Thyroid gland (tissue), 4 donors: ENCODE measurements at regions not wholly inside any gene's neighbourhood (a gene's known extent, or its start where the extent isn't known, plus 50 kb on each side); places are given as distances from the start of the nearest gene placed in this dataset.

Experiments used
- POLR2A ChIP-seq, 2 donors: fragments of 450-650 bp; IDR thresholded peaks; one replicate each; pipeline ENCODE4 v1.6.1; 2017; ENCODE audit warnings: antibody characterized with exemption in 2 of 2, mild to moderate bottlenecking in 2 of 2, moderate library complexity in 1 of 2
- TF ChIP-seq, protein P1 (sequence below), 6 experiments: fragments of 200-600 bp in 3 of 6; fragments of 450-650 bp in 3 of 6; sonication (generic) in 3 of 6; IDR thresholded peaks; one replicate each; pipeline ENCODE4 v1.5.1; 2016 to 2019; ENCODE audit warnings: antibody characterized with exemption in 6 of 6, mild to moderate bottlenecking in 2 of 6, inconsistent platforms in 1 of 6, moderate library complexity in 1 of 6

DNA sequence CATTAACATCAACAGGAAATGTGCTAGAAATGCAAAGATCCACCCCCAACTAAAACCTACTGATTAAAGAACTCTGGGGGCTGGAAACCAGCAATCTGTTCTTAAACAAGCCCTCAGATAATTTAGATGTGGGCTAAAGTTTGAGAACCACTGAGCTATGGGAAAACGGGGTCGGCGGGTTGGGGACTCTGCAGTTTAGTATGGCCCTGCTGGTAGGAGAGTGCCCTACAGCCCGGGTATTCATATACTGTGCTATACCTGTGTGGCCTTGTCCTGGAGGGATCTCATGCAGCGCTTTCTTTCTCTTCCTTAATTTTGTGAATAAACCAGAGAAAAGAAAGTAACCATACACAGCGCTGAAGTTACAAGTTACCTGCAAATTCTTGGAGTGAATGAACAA is 189.7 kb upstream of the GBE1 start:
- TF ChIP-seq, protein P1, sequence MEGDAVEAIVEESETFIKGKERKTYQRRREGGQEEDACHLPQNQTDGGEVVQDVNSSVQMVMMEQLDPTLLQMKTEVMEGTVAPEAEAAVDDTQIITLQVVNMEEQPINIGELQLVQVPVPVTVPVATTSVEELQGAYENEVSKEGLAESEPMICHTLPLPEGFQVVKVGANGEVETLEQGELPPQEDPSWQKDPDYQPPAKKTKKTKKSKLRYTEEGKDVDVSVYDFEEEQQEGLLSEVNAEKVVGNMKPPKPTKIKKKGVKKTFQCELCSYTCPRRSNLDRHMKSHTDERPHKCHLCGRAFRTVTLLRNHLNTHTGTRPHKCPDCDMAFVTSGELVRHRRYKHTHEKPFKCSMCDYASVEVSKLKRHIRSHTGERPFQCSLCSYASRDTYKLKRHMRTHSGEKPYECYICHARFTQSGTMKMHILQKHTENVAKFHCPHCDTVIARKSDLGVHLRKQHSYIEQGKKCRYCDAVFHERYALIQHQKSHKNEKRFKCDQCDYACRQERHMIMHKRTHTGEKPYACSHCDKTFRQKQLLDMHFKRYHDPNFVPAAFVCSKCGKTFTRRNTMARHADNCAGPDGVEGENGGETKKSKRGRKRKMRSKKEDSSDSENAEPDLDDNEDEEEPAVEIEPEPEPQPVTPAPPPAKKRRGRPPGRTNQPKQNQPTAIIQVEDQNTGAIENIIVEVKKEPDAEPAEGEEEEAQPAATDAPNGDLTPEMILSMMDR (IDR thresholded peaks at IDR 0.05), result no peak
- no peak for TF ChIP-seq POLR2A (IDR thresholded peaks at IDR 0.05)
